Stimulated activated naive CD4-positive, alpha-beta T cell (primary cell): ENCODE measurements at regions not wholly inside any gene's neighbourhood (a gene's known extent, or its start where the extent isn't known, plus 50 kb on each side); places are given as distances from the start of the nearest gene placed in this dataset.

Experiments used
- DNase-seq, 6 experiments: peaks; one replicate each; lab custom pipeline; 2025; lab: John Stamatoyannopoulos, UW

- DNase-seq: no peak
Observed at GRCh38 chr22:25366876-25367466, 147.5 kb downstream of the CRYBB2 start.

GRCh38 chr22:25367756-25368155 lies 148.3 kb downstream of the CRYBB2 start:
- no peak for DNase-seq

GRCh38 chr22:25368271-25368670 lies 148.8 kb downstream of the CRYBB2 start:
- DNase-seq: no peak

GRCh38 chr22:25369041-25369440 lies 149.6 kb downstream of the CRYBB2 start:
- no peak for DNase-seq

DNA sequence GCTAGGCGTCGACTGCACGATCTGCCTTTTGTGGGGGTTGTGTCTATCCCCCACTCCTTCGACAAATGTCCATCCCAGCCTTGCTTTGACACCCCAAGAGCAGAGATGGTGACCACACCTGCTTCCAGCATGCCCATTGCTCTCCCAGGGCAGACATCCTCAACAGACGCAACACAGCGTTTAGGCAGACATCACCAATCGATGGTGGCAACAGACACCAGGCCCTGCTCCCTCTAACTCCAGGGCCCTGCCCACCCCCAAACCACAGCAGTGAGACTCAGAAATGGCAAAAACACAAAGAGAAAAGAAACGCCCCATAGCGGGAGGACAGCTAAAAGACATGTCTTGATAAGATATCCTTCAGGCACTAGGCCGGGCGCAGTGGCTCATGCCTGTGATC lies 150.9 kb downstream of the CRYBB2 start:
- DNase-seq: no peak

- DNase-seq: no peak
Observed at GRCh38 chr22:25372000-25372595, 152.7 kb downstream of the CRYBB2 start.

GRCh38 chr22:25373961-25374360 lies 154.5 kb downstream of the CRYBB2 start:
- DNase-seq: no peak

DNA sequence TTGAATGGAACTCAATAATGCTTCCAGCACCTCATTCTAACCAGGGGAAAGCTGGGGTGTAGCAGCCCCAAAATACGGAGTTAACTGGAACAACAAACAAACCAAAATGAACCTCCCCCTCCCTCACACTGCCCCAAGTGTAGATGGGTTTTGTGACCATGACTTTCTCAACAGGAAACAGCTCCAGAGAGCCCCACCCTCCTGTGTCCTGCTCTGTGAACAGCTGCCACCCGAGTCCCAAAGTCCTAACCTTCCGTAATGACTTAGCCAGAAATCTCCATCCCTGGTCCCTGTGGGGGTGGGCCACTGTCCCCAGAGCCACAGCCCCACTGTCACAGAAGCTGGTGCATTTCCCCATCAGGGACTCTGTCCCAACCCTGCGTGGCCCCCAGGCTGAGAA lies 155.4 kb downstream of the CRYBB2 start:
- DNase-seq: no peak

GRCh38 chr22:25375683-25376082 lies 156.2 kb downstream of the CRYBB2 start:
- DNase-seq: no peak

DNA sequence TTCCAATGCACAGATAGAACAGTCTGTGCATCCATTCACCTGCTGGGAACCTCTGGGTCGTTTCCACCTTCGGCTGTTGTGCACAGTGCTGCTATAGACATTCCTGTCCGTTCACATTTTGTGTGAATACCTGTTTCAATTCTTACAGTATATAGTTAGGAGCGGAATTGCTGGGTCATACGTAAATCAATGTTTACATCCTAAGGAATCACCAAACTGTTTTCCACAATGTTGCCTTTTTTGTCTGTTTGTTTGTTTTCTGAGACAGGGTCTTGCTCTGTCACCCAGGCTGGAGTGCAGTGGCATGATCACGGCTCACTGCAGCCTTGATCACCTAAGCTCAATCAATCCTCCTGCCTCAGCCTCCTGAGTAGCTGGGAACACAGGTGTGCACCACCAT lies 158.3 kb downstream of the CRYBB2 start:
- DNase-seq: no peak

DNA sequence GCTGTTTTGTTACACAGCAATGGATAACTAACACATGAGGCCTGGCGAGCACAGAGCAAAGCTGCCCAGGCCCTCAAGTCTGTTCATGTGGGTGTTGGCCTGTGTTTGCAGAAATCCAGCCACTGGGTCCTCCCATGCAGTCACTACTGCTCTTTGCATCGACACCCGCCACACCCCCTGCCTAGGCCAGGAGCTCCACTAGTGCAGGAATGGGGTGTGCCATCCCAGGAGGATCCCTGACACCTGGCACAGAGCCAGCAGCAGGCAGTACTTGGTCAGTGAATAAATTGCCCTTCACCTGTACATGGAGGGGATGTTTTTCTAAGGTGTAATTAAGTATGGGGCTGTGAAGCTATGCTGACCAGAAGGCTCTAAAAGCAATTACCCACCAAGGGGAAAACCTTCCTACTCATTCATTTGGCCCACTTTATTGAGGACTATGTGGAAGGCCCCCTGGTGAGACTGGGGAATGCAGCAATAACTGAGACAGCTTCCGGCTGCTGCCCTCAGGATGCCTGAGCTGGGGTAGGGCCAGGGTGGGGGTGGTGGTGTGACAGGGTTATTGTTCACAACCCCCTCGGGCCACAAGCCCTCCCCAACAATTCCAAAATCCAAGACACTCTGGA lies 160.8 kb downstream of the CRYBB2 start:
- DNase-seq: no peak

- DNase-seq: no peak
Observed at GRCh38 chr22:25382762-25383161, 163.3 kb downstream of the CRYBB2 start.

DNA sequence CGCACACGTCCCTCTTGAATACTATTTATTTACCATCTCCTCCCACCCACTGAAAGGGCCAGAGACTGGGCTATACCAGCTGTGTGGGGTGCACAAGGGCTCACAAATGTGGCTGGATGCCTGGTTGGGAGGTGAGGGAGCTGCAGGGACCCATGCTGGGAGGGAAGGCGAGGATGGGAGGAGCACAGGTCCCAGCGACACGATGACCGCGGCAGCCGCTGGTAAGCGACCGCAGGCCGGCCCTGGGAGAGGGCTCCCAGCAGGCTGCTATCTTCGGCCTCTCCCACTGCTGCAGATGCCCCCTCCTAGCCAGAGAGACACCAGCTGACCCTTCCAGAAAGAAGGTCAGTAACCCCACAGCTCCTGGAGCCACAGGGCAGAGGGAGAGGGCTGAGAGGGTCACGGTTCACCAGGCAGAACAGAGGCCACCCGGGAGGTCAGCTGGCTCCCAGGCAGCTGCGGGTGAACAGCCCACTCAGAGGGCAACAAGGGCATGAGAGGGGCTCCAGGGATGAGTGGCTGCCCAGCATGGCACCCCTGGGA lies 163.9 kb downstream of the CRYBB2 start:
- no peak for DNase-seq

GRCh38 chr22:25383892-25384291 lies 164.5 kb downstream of the CRYBB2 start:
- DNase-seq: no peak

DNA sequence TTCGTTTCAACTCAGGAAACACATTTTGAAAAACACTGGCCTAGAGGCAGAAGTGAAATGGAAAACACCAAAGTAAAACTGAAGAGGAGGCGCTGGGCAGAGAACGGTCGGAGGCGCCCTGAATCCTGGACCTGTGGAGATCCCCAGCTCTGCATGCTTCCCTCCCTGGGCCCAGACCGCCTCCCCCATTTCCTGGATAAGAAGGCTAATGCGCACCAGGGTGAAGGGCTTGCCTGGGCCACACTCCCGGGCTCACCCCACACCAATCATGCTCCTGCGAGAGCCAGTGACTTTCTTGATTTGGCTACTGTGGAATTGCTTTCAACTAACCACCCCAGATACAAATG lies 167.1 kb downstream of the CRYBB2 start:
- DNase-seq: no peak

DNA sequence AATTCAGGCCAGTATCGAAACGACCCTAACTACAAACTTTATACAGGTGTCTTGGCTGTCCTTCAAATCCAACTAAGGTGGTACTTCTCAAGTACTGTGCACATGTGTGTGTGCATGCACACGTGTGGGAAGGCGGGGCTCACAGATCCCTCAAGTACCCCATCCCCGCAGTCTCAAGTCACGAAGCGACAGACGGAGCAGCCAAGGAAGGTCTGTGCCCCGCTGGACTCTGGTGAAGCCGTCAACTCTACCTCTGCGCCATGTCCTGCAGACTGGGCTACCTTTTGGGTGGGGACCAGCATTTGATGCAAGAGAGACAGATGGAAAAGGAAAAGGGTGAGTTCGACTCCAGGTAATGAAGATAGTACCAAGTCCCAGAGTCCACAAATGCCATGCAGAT lies 169.0 kb downstream of the CRYBB2 start:
- DNase-seq: no peak

DNA sequence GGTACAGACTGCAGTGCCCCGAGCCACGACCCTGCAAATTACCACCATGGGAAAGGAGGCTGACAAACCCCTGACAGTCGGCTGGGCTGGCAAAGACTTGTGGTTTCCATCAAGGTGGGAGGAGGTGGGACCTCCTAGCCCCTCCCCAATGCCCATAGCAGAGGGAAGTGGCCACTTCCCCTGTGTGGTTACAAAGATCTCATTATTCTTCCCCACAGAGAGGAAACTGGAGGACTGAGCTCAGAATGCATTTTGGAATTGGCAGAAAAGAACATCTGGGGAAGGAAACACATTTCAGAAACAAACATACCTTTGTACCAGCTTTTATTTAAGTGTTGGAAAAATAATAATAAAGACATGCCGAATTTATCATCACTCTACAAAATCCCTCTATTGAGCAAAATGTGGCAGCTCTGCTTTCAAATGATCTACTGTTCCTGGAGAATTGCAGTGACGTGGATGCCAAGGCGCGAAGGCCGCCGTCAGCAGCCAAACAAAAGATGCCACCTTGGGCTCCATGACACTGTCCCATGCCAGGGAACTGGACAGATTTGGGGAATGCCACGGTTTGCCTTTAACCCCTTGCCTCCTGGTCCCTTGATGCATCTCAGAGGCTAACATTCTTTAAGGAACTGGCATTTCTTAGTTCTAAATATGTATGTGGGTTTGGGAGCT lies 169.6 kb downstream of the CRYBB2 start:
- DNase-seq: no peak

DNA sequence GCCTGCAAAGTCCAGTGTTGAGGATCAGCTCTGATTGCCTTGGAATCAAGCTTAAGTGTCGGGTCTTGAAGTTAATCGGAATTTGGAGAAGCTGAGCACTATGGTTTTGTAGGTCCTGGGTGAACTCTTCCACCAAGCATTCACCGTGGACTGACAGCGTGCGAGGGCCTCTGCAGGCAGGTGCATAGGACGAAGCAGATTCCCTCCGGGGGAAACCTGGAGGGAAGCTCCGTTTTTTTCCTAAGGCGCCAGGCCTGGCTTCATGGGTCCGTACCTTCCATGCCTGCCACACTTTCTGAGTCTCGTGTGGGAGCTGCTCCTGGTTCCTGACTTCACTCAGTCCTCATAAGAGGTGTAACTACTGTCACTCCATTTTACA lies 170.1 kb downstream of the CRYBB2 start:
- no peak for DNase-seq

GRCh38 chr22:25390297-25391240 lies 171.1 kb downstream of the CRYBB2 start:
- DNase-seq: no peak

- no peak for DNase-seq
Observed at GRCh38 chr22:25392584-25392983, 171.9 kb upstream of the GRK3 start.

GRCh38 chr22:25393121-25393805 lies 171.2 kb upstream of the GRK3 start:
- no peak for DNase-seq
